Tibial nerve (tissue), 4 donors: ENCODE measurements at regions not wholly inside any gene's neighbourhood (a gene's known extent, or its start where the extent isn't known, plus 50 kb on each side); places are given as distances from the start of the nearest gene placed in this dataset.

Source experiments
- EP300 ChIP-seq, 2 donors: sonication (generic); formaldehyde crosslinking; IDR thresholded peaks; one replicate each; pipeline ENCODE4 v1.6.1; 2017; ENCODE audit warnings: antibody characterized with exemption in 2 of 2, mild to moderate bottlenecking in 1 of 2
- POLR2A ChIP-seq, 2 donors: fragments of 450-650 bp; IDR thresholded peaks; one replicate each; pipeline ENCODE4 v1.6.1; 2017; ENCODE audit warnings: antibody characterized with exemption in 2 of 2, mild to moderate bottlenecking in 2 of 2, moderate library complexity in 2 of 2
- TF ChIP-seq, protein P1 (sequence below), 5 experiments: fragments of 200-600 bp in 3 of 5; fragments of 450-650 bp in 2 of 5; sonication (generic) in 3 of 5; IDR thresholded peaks; one replicate each; pipeline ENCODE4 v1.5.1; 2016 to 2019; ENCODE audit warnings: antibody characterized with exemption in 5 of 5, mild to moderate bottlenecking in 3 of 5, moderate library complexity in 2 of 5

DNA sequence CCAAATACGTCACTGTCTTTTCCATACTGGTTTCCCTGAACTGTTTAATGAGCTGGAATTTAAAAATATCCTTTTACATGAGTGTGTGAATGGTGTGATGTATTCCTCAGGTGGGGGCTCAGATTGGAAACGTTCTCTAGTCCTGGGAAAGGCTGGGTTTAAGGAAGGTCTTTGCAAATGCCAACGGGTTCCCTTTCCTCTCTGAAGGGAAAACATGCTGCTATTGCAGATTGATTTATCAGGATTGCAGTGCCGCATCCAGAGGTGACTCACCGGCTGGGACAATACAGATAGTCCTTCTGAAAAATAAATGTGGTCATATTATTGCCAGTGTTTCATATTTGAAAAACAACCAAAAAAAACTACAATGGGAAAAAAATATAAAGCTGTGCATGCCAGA is 193.1 kb upstream of the FLRT2 start:
- TF ChIP-seq POLR2A (IDR thresholded peaks at IDR 0.05) (no peak), EP300 (IDR thresholded peaks at IDR 0.05) (no peak)
- TF ChIP-seq, protein P1, sequence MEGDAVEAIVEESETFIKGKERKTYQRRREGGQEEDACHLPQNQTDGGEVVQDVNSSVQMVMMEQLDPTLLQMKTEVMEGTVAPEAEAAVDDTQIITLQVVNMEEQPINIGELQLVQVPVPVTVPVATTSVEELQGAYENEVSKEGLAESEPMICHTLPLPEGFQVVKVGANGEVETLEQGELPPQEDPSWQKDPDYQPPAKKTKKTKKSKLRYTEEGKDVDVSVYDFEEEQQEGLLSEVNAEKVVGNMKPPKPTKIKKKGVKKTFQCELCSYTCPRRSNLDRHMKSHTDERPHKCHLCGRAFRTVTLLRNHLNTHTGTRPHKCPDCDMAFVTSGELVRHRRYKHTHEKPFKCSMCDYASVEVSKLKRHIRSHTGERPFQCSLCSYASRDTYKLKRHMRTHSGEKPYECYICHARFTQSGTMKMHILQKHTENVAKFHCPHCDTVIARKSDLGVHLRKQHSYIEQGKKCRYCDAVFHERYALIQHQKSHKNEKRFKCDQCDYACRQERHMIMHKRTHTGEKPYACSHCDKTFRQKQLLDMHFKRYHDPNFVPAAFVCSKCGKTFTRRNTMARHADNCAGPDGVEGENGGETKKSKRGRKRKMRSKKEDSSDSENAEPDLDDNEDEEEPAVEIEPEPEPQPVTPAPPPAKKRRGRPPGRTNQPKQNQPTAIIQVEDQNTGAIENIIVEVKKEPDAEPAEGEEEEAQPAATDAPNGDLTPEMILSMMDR (IDR thresholded peaks at IDR 0.05), result no peak
